ENCODE measurements at regions not wholly inside any gene's neighbourhood (a gene's known extent, or its start where the extent isn't known, plus 50 kb on each side); places are given as distances from the start of the nearest gene placed in this dataset.

DNA sequence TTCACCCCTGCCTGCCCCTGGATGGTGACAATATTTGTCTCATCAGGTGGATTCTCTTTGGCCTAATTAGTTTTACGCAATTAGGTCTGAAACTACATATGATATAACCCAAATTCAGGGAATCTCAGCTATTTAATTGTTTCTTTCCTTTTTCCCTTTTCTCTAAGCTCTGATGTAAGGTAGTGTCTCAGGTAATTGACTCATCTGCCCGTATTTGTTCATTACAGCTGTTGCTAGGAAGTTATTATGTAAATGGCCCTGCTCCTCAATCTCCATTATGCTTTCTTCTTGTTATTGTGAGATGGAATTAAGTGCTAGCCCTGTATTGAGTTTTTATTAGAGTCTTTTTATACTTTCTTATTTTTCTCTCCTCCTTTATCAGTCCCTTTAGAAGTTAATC is 378.2 kb upstream of the ARID1B start:
- TF ChIP-seq, protein P1, sequence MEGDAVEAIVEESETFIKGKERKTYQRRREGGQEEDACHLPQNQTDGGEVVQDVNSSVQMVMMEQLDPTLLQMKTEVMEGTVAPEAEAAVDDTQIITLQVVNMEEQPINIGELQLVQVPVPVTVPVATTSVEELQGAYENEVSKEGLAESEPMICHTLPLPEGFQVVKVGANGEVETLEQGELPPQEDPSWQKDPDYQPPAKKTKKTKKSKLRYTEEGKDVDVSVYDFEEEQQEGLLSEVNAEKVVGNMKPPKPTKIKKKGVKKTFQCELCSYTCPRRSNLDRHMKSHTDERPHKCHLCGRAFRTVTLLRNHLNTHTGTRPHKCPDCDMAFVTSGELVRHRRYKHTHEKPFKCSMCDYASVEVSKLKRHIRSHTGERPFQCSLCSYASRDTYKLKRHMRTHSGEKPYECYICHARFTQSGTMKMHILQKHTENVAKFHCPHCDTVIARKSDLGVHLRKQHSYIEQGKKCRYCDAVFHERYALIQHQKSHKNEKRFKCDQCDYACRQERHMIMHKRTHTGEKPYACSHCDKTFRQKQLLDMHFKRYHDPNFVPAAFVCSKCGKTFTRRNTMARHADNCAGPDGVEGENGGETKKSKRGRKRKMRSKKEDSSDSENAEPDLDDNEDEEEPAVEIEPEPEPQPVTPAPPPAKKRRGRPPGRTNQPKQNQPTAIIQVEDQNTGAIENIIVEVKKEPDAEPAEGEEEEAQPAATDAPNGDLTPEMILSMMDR (IDR thresholded peaks at IDR 0.05) = no peak
- intact Hi-C loops (cut with DNase I) = no loop called here

GRCh38 chr6:156398371-156398770 is 378.8 kb upstream of the ARID1B start:
- DNase-seq (ENCODE audit: low spot score in 2 of 2) = no peak
- no peaks in the 10 kb centered on the region for H3K9me3 ChIP-seq
- H3K36me3 ChIP-seq = no peaks in the 10 kb centered on the region
- no peaks in the 10 kb centered on the region for H3K27me3 ChIP-seq
- no peak overlapping the region for H3K4me3 ChIP-seq
- no peak overlapping the region for H3K27ac ChIP-seq
- intact Hi-C loops (cut with DNase I) = no loop called here
- no peaks in the 10 kb centered on the region for H3K4me1 ChIP-seq
- TF ChIP-seq, protein P1 (IDR thresholded peaks at IDR 0.05) = no peak

More for the DNA sequence above, 378.2 kb upstream of the ARID1B start:
- Histone ChIP-seq H3K27me3 (no peaks in the 10 kb centered on the region), H3K27ac (no peak overlapping the region), H3K4me3 (no peak overlapping the region), H3K9me3 (no peaks in the 10 kb centered on the region), H3K36me3 (no peaks in the 10 kb centered on the region), H3K4me1 (no peaks in the 10 kb centered on the region)
- no peak for DNase-seq (ENCODE audit: low spot score in 2 of 2)

- Histone ChIP-seq H3K36me3 (no peaks in the 10 kb centered on the region), H3K9me3 (no peaks in the 10 kb centered on the region), H3K27ac (no peak overlapping the region), H3K4me1 (no peaks in the 10 kb centered on the region), H3K27me3 (no peaks in the 10 kb centered on the region), H3K4me3 (no peak overlapping the region)
- intact Hi-C loops (cut with DNase I) = no loop called here
- TF ChIP-seq, protein P1 (IDR thresholded peaks at IDR 0.05) = no peak
- no peak for DNase-seq (ENCODE audit: low spot score in 2 of 2)
These were observed 380.3 kb upstream of the ARID1B start for GRCh38 chr6:156396791-156397418.

- no peak for DNase-seq (ENCODE audit: low spot score in 2 of 2)
- Histone ChIP-seq H3K4me1 (no peaks in the 10 kb centered on the region), H3K4me3 (no peak overlapping the region), H3K9me3 (no peaks in the 10 kb centered on the region), H3K27ac (no peak overlapping the region), H3K27me3 (no peaks in the 10 kb centered on the region), H3K36me3 (no peaks in the 10 kb centered on the region)
- intact Hi-C loops (cut with DNase I) = no loop called here
- TF ChIP-seq, protein P1 (IDR thresholded peaks at IDR 0.05) = no peak
These were observed 381.0 kb upstream of the ARID1B start for GRCh38 chr6:156396068-156396771.

GRCh38 chr6:156395276-156395675 is 381.9 kb upstream of the ARID1B start:
- no peaks in the 10 kb centered on the region for H3K9me3 ChIP-seq
- no peaks in the 10 kb centered on the region for H3K36me3 ChIP-seq
- TF ChIP-seq, protein P1 (IDR thresholded peaks at IDR 0.05) = no peak
- no peaks in the 10 kb centered on the region for H3K4me1 ChIP-seq
- H3K27me3 ChIP-seq = no peaks in the 10 kb centered on the region
- no peak overlapping the region for H3K4me3 ChIP-seq
- H3K27ac ChIP-seq = no peak overlapping the region
- intact Hi-C loops (cut with DNase I) = no loop called here
- DNase-seq (ENCODE audit: low spot score in 2 of 2) = no peak

All from ascending aorta (tissue), 2 donors.